Ureter (tissue), 1 donor: ENCODE measurements at regions not wholly inside any gene's neighbourhood (a gene's known extent, or its start where the extent isn't known, plus 50 kb on each side); places are given as distances from the start of the nearest gene placed in this dataset.

Experiments used
- DNase-seq: peaks from one replicate; pipeline ENCODE4 v3.0.0-alpha.2; 2020; ENCODE audit warnings: low spot score
- donor health status: DM: yes; HTN: yes; CAD: no.

DNA sequence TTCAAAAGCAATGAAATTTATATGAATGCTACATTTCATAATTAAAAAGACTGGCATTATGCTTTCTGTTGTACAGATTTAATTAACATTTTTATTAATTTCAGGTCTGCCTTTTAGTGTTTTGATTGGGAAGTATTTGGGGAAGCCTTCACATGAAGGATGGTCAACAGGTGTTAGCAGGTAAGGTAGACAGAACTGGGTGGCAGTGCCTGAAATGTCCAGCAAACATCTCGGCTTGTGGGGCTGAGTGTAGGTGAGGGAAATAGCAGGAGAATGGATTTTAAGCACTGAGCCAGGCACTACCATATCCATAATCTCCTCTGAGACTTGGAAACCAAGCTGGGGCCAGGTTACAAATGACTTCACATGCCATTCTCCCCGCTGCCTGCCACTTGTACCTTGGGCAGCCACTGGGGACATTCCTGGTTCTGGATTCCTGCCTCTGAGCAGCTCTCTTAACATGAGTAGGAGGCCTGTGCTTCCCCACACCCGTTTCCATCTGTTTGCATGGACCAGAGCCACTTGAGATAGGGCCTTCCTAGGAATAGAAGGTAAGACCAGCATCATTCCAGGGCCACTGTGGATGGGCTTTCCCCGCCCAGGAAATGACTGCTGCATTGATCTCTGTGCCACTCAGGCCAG, 125.9 kb upstream of the HES1 start:
- no peak for DNase-seq

- no peak for DNase-seq
These were observed 124.1 kb upstream of the HES1 start for GRCh38 chr3:194011807-194012206.

- DNase-seq = no peak
These were observed 122.0 kb upstream of the HES1 start for GRCh38 chr3:194013928-194014327.

DNA sequence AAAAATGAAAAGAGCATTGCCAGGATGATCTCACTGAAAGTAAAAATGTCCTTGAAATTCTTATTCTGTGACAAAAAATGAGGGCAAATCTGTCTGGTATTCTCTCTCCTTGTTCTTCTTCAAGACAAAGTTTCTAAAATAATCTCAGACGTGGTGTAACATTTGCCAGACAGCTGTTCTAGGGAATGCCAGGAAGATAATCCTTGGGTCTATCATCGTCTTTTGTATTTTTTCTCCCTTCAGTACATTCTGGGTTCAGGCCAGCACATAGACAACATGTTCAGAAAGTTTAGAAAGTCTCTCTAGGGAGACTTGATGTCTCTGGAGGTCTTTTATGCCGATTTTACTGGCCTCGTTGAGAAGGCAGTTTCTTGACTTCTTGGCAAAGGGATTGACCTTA, 121.2 kb upstream of the HES1 start:
- DNase-seq = no peak

DNA sequence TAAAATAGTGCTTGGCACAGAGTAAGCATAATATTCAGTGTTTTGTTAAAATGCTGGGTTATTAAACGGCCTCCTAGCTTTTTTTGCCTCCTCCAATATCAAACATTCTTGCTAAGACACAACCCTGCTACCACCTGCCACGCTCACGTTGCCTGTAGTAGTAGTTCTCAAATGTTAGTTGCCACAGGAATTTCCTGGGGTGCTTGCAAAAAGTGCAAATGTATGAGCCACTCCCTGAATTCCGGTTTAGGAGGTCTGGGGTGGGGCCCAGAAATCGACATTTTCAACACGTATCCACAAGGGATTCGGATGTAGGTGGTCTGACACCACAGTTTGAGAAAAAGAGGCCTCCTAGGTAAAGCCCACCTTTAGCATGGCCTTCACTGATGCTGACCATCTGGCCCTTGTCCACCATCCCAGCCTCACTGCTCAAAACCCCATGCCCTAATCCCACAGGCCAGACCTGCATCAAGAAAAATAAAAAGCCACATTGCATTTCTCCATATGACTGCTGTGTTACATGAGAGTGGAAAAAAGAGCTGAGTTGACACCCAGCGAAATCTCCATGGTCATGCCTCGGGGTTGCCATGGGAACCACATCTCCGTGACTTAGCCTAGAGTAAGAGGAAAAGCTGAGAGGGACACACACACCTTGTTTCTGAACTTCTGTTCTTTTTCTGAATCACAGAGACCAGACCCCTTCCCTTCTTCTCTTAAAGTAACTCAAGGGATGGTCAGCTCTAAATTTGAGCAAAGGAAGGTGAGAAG, 116.4 kb upstream of the HES1 start:
- DNase-seq = no peak

- DNase-seq = no peak
These were observed 113.9 kb upstream of the HES1 start for GRCh38 chr3:194022052-194022451.

GRCh38 chr3:194022816-194023215, 113.1 kb upstream of the HES1 start:
- no peak for DNase-seq

DNA sequence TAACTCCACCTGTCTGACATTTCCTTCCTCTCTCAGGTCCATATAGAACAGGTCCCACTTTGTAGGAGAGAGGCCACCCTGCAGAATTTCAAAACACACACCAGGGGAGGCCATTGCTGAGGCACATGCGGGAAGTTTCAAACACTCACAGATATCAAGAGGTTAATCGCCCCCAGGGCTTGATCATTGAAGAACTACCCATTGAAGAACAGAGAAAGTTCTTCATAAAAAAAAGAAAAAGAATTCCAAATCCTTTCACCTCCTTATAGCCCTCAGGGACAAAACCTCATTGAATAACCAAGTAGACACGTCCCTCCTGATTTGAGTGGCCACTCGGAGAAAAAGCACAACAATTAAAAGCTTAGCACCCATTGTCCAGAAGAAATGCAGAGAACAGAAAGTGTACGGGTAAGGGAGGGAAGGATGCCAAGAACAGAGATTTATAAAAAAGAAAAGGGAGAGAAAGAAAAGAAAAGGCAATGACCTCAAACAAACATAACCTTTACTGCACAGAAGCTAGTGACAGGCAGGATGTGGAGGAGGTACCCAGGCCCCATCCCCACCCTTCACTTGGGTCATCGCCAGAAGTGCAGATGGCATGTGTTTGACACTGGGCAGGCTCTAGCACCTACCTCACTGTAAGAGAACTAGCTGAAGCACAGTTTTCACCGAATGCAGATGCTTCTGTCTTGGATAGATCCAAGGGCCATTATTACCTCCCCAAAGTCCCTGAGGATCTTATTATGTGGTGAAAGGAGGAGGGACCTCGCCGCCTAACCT, 112.3 kb upstream of the HES1 start:
- no peak for DNase-seq

- no peak for DNase-seq
These were observed 110.8 kb upstream of the HES1 start for GRCh38 chr3:194025119-194025518.

GRCh38 chr3:194025951-194026350, 110.0 kb upstream of the HES1 start:
- no peak for DNase-seq

GRCh38 chr3:194028434-194029004, 107.4 kb upstream of the HES1 start:
- no peak for DNase-seq

GRCh38 chr3:194029846-194030245, 106.1 kb upstream of the HES1 start:
- DNase-seq = no peak

- no peak for DNase-seq
These were observed 105.6 kb upstream of the HES1 start for GRCh38 chr3:194030372-194030771.

GRCh38 chr3:194031349-194031748, 104.6 kb upstream of the HES1 start:
- DNase-seq = no peak

GRCh38 chr3:194031867-194032635, 103.9 kb upstream of the HES1 start:
- DNase-seq = no peak

DNA sequence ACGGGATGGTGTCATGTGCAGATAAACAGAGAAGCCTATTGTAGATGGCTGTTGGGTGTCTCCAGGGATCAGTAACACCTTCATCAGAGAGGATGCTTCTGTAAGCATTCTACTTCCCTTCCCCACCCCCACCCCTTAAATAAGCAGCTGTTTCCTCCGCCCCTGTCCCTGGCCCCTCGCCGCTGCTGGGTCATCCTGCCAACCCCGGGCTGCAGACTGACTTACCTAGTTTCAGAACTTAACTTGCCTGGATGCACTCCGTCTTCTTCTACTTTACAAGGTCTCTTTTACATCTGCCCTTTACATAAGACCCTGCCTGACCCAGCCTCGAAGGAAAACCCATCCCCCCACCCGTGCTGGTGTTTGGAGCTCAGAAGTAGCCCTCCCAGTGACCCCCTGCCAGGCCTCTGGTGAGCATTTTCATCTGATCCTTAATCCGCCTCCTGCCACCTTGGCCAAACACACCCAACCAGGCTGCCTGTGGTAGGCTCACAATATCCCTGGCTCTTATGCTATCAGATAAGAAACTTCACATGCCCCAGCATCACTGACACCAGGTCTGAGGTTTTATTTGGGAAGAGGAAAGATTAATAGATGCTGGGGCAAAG, 103.0 kb upstream of the HES1 start:
- DNase-seq = no peak

DNA sequence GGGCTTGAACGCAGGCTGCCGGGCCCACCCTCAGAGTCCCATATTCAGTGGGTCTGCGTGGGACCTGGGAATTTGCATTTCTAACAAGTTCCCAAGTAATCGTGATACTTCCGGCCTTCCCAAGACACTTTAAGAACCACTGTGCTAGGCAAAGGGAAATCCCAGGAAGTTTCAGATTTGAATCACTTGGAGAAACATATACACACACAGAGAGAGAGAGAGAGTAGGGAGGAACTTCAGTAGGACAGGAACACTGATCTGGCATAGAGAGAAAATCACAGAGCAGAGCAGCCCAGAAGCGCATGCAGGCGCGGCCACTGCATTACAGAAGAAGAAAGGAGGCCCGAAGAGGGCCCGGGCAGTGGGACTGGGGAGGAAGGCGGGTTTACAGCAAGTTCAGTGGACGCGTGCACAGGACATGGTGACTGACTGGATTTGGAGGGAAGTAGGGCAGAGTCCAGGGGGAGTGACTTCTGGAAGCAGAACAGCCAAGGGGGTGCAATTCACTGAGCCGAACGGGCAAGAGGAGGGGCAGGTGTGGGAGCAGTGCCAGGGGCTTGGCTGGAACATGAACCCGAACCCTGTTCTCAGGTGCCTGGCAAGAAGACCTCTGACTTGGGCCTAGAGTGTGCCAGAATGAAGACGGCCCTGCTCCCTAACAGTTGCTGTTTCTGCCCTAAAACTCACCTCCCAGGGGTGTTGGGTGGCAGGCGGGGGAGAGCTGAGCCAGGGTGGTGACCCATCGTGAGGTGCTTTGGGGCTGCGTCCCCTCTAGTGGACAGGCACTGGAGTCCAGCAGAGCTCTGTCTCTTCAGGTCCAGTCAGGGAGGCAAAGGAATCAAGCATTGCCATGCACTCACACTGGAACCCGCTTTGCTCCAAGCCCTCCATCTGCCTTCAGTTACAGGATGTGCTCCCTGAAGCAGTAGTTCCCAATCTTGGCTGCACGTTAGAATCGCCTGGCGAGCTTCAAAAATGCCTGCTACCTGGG, 101.3 kb upstream of the HES1 start:
- no peak for DNase-seq

- DNase-seq = no peak
These were observed 100.4 kb upstream of the HES1 start for GRCh38 chr3:194035406-194036138.

- no peak for DNase-seq
These were observed 99.1 kb upstream of the HES1 start for GRCh38 chr3:194036842-194037241.
